Ovary (tissue), 3 donors: ENCODE measurements at regions not wholly inside any gene's neighbourhood (a gene's known extent, or its start where the extent isn't known, plus 50 kb on each side); places are given as distances from the start of the nearest gene placed in this dataset.
"Not testable (repeated sequence)": the region's sequence is repeated elsewhere in the genome, so short reads cannot be mapped to it uniquely, and the experiment has no call there.

Source experiments
- EP300 ChIP-seq: sonication (generic); formaldehyde crosslinking; IDR thresholded peaks from one replicate; pipeline ENCODE4 v1.6.1; 2017; ENCODE audit warnings: antibody characterized with exemption
- POLR2A ChIP-seq: fragments of 450-650 bp; IDR thresholded peaks from one replicate; pipeline ENCODE4 v1.6.1; 2017; ENCODE audit warnings: antibody characterized with exemption, mild to moderate bottlenecking, moderate library complexity
- TF ChIP-seq, protein P1 (sequence below), 3 donors: fragments of 450-650 bp in 2 of 3; fragments of 200-600 bp in 1 of 3; IDR thresholded peaks; one replicate each; pipeline versions ENCODE4 v1.5.1 to v1.8.0; 2016 to 2022; ENCODE audit warnings: antibody characterized with exemption in 3 of 3, mild to moderate bottlenecking in 1 of 3
- donor health status: DM: no; HTN: no; CAD: no.

DNA sequence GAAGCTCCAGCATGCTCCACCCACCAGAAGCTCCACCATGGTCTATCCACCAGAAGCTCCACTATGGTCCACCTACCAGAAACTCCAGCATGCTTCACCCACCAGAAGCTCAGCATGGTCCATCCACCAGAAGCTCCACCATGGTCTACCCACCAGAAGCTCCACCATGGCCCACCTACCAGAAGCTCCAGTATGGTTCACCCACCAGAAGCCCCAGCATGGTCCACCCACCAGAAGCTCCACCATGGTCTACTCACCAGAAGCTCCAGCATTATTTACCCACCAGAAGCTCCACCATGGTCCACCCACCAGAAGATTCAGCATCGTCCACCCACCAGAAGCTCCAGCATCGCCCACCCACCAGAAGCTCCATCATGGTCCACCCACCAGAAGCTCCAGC lies 4490.2 kb upstream of the OR11H1 start:
- not testable (repeated sequence) for TF ChIP-seq POLR2A, EP300
- TF ChIP-seq, protein P1, sequence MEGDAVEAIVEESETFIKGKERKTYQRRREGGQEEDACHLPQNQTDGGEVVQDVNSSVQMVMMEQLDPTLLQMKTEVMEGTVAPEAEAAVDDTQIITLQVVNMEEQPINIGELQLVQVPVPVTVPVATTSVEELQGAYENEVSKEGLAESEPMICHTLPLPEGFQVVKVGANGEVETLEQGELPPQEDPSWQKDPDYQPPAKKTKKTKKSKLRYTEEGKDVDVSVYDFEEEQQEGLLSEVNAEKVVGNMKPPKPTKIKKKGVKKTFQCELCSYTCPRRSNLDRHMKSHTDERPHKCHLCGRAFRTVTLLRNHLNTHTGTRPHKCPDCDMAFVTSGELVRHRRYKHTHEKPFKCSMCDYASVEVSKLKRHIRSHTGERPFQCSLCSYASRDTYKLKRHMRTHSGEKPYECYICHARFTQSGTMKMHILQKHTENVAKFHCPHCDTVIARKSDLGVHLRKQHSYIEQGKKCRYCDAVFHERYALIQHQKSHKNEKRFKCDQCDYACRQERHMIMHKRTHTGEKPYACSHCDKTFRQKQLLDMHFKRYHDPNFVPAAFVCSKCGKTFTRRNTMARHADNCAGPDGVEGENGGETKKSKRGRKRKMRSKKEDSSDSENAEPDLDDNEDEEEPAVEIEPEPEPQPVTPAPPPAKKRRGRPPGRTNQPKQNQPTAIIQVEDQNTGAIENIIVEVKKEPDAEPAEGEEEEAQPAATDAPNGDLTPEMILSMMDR (IDR thresholded peaks at IDR 0.05), result not testable (repeated sequence)
